HepG2 (cell line): ENCODE measurements at regions not wholly inside any gene's neighbourhood (a gene's known extent, or its start where the extent isn't known, plus 50 kb on each side); places are given as distances from the start of the nearest gene placed in this dataset.

Experiments
- ATAC-seq: fragments of 200-7000 bp; cut with Tn5 transposase; 3 replicates; pipeline ENCODE4 v1.9.1; 2020; ENCODE audit warnings: mild to moderate bottlenecking, moderate library complexity
- BruUV-seq: library from RNA; stranded (reverse); fragments of 400-500 nt; replicated peaks from 2 replicates; lab custom pipeline; 2021; lab: Mats Ljungman, UMichigan
- CTCF ChIA-PET: fragments of 300-600 bp; formaldehyde crosslinking; extraction: SDS; loops from one replicate; lab custom pipeline; 2021; ENCODE audit warnings: low total read pairs, inconsistent platforms, low intra/inter-chr PET ratio; lab: Yijun Ruan, JAX
- POLR2A ChIA-PET: fragments of 350-600 bp; sonication (Branson Sonifier 250); formaldehyde crosslinking; loops from one replicate; lab custom pipeline; 2020; ENCODE audit warnings: antibody characterized with exemption, inconsistent platforms; lab: Yijun Ruan, JAX
- DNase-seq: peaks from one replicate; pipeline ENCODE4 v3.0.0-alpha.2; 2015; ENCODE audit warnings: low spot score
- FAIRE-seq: peaks from 3 replicates; lab custom pipeline; 2011; peaks lifted over from hg19 to GRCh38; lab: Jason Lieb, UNC
- H2AFZ ChIP-seq: one replicate; pipeline ENCODE4 v1.6.1; 2011; ENCODE audit warnings: low read length, inconsistent platforms
- H3K27ac ChIP-seq: fragments of 300-600 bp; 3 replicates; pipeline ENCODE4 v1.8.0; 2011; ENCODE audit warnings: mixed run types, mild to moderate bottlenecking, mixed read lengths, low read length, inconsistent platforms; ENCODE audit not compliant: insufficient read depth; ENCODE audit errors: extremely low read length
- H3K27me3 ChIP-seq, 2 experiments: fragments of 200-600 bp in 1 of 2; 2 replicates in 1 of 2; 3 replicates in 1 of 2; pipeline versions ENCODE4 v1.6.0 to v1.8.0; 2011; ENCODE audit warnings: low read length in 2 of 2, mild to moderate bottlenecking in 2 of 2, moderate library complexity in 2 of 2, inconsistent platforms in 1 of 2; ENCODE audit not compliant: insufficient read depth in 2 of 2, control insufficient read depth in 1 of 2
- H3K36me3 ChIP-seq, 2 experiments: fragments of 200-600 bp in 1 of 2; replicated peaks in 1 of 2; 2 replicates in 1 of 2; 3 replicates in 1 of 2; pipeline versions ENCODE4 v1.5.1 to v1.8.0; 2011; ENCODE audit warnings: low read length in 2 of 2, inconsistent platforms in 1 of 2; ENCODE audit not compliant: insufficient read depth in 2 of 2, control insufficient read depth in 1 of 2
- H3K4me1 ChIP-seq: 2 replicates; pipeline ENCODE4 v1.5.1; 2012; ENCODE audit warnings: low read length, inconsistent platforms; ENCODE audit not compliant: insufficient read depth
- H3K4me2 ChIP-seq: 2 replicates; pipeline ENCODE4 v1.6.0; 2011; ENCODE audit warnings: low read depth, low read length, inconsistent platforms
- H3K4me3 ChIP-seq, 3 experiments: fragments of 200-600 bp in 1 of 3; sonication (generic), shearing (Covaris generic) in 1 of 3; replicated peaks in 1 of 3; 2 replicates each; pipeline ENCODE4 v1.5.1; 2011 to 2016; ENCODE audit warnings: low read length in 3 of 3, inconsistent platforms in 2 of 3, low read depth in 2 of 3, mild to moderate bottlenecking in 2 of 3, control low read depth in 1 of 3, mixed read lengths in 1 of 3; ENCODE audit not compliant: insufficient read depth in 1 of 3
- H3K79me2 ChIP-seq: one replicate; pipeline ENCODE4 v1.6.1; 2011; ENCODE audit warnings: low read length, inconsistent platforms; ENCODE audit not compliant: insufficient read depth
- H3K9ac ChIP-seq: 2 replicates; pipeline ENCODE4 v1.6.0; 2011; ENCODE audit warnings: mild to moderate bottlenecking, low read depth, low read length, inconsistent platforms; ENCODE audit not compliant: insufficient read depth
- H3K9me3 ChIP-seq: 2 replicates; pipeline ENCODE4 v1.5.1; 2012; ENCODE audit warnings: mild to moderate bottlenecking, low read length
- H4K20me1 ChIP-seq: 2 replicates; pipeline ENCODE4 v1.6.0; 2011; ENCODE audit warnings: inconsistent platforms, mild to moderate bottlenecking, low read length, moderate library complexity; ENCODE audit not compliant: insufficient read depth
- BRD4 ChIP-seq: sonication (generic); formaldehyde crosslinking; IDR thresholded peaks from 2 replicates; pipeline ENCODE4 v1.4.0; 2020; ENCODE audit warnings: missing genetic modification reagents
- EP300 ChIP-seq, 3 experiments: sonication (generic) in 1 of 3; formaldehyde crosslinking in 1 of 3; IDR thresholded peaks; 2 replicates each; pipeline versions ENCODE4 v1.5.1 to v1.6.1; 2011 to 2020; ENCODE audit warnings: low read depth in 2 of 3, low read length in 2 of 3, borderline replicate concordance in 1 of 3, improper control_type of control experiment in 1 of 3, mild to moderate bottlenecking in 1 of 3, missing genetic modification reagents in 1 of 3, moderate library complexity in 1 of 3
- ERF ChIP-seq: IDR thresholded peaks from 2 replicates; pipeline ENCODE4 v1.6.1; 2018; ENCODE audit warnings: missing biosample characterization, missing genetic modification reagents
- MIER2 ChIP-seq: IDR thresholded peaks from 2 replicates; pipeline ENCODE4 v1.6.1; 2016; ENCODE audit warnings: missing biosample characterization, missing genetic modification reagents
- MIXL1 ChIP-seq: IDR thresholded peaks from 2 replicates; pipeline ENCODE4 v1.6.1; 2016
- NCOR1 ChIP-seq: fragments of 200-600 bp; sonication (generic); IDR thresholded peaks from 2 replicates; pipeline ENCODE4 v1.7.0; 2017; ENCODE audit warnings: antibody characterized with exemption, low read length, borderline replicate concordance
- TBX2 ChIP-seq: sonication (generic); formaldehyde crosslinking; IDR thresholded peaks from 2 replicates; pipeline ENCODE4 v1.5.0; 2020; ENCODE audit warnings: missing genetic modification reagents, mild to moderate bottlenecking, borderline replicate concordance
- ZBTB42 ChIP-seq: sonication (generic); formaldehyde crosslinking; IDR thresholded peaks from 2 replicates; pipeline ENCODE4 v1.5.0; 2020; ENCODE audit warnings: mild to moderate bottlenecking, missing genetic modification reagents
- ZFAT ChIP-seq: sonication (generic); formaldehyde crosslinking; conservative IDR thresholded peaks from 2 replicates; pipeline ENCODE4 v1.8.1; 2023; ENCODE audit warnings: missing genetic modification reagents, inconsistent platforms
- ZFYVE20 ChIP-seq: sonication (generic); formaldehyde crosslinking; IDR thresholded peaks from 2 replicates; pipeline ENCODE4 v1.8.0; 2023; ENCODE audit warnings: low read depth, mild to moderate bottlenecking, moderate library complexity, missing genetic modification reagents, borderline replicate concordance
- ZIK1 ChIP-seq: sonication (generic); formaldehyde crosslinking; IDR thresholded peaks from 2 replicates; pipeline ENCODE4 v1.5.0; 2020; ENCODE audit warnings: mild to moderate bottlenecking, low read depth, missing genetic modification reagents, borderline replicate concordance
- ZMAT3 ChIP-seq: sonication (generic); formaldehyde crosslinking; conservative IDR thresholded peaks from 2 replicates; pipeline ENCODE4 v1.7.0; 2021; ENCODE audit warnings: missing genetic modification reagents
- ZNF124 ChIP-seq: sonication (generic); formaldehyde crosslinking; IDR thresholded peaks from 2 replicates; pipeline ENCODE4 v1.4.0; 2020; ENCODE audit warnings: missing genetic modification reagents
- ZNF337 ChIP-seq: sonication (generic); formaldehyde crosslinking; IDR thresholded peaks from 2 replicates; pipeline ENCODE4 v1.5.1; 2020; ENCODE audit warnings: missing genetic modification reagents, low read depth, mild to moderate bottlenecking, borderline replicate concordance
- ZNF569 ChIP-seq: sonication (generic); formaldehyde crosslinking; IDR thresholded peaks from 2 replicates; pipeline ENCODE4 v1.5.0; 2020; ENCODE audit warnings: mild to moderate bottlenecking, missing genetic modification reagents, moderate library complexity, borderline replicate concordance
- ZSCAN29 ChIP-seq: sonication (generic); formaldehyde crosslinking; conservative IDR thresholded peaks from 2 replicates; pipeline ENCODE4 v1.4.0; 2020; ENCODE audit warnings: mild to moderate bottlenecking, missing genetic modification reagents
- WGBS: methylation state at CpG from one replicate; pipeline ENCODE4 v1.1.6; 2017; ENCODE audit warnings: low lambda C conversion rate; 5-methylcytosine and 5-hydroxymethylcytosine counted together
- in situ Hi-C: cut with HindIII; loops from 2 replicates; pipeline ENCODE4 v1.10.0; 2017; ENCODE audit warnings: low pct_unique_long_range_greater_than_20kb; ENCODE audit not compliant: extremely low pct_ligation_motif_present
- intact Hi-C: fragments of 100-400 bp; cut with micrococcal nuclease; formaldehyde crosslinking; loops from one replicate; pipeline ENCODE4 v1.10.0; 2022; ENCODE audit not compliant: unreplicated experiment
- TF ChIP-seq, protein P1 (sequence below): sonication (generic); formaldehyde crosslinking; IDR thresholded peaks from 2 replicates; pipeline ENCODE4 v1.8.0; 2022; ENCODE audit warnings: mild to moderate bottlenecking, missing genetic modification reagents, moderate library complexity
- TF ChIP-seq, protein P2 (sequence below): sonication (generic); formaldehyde crosslinking; conservative IDR thresholded peaks from 2 replicates; pipeline ENCODE4 v1.4.0; 2020; ENCODE audit warnings: mild to moderate bottlenecking, missing genetic modification reagents, moderate library complexity
- TF ChIP-seq, protein P3 (sequence below): sonication (generic); formaldehyde crosslinking; IDR thresholded peaks from 2 replicates; pipeline ENCODE4 v1.8.0; 2023; ENCODE audit warnings: mild to moderate bottlenecking, missing genetic modification reagents

DNA sequence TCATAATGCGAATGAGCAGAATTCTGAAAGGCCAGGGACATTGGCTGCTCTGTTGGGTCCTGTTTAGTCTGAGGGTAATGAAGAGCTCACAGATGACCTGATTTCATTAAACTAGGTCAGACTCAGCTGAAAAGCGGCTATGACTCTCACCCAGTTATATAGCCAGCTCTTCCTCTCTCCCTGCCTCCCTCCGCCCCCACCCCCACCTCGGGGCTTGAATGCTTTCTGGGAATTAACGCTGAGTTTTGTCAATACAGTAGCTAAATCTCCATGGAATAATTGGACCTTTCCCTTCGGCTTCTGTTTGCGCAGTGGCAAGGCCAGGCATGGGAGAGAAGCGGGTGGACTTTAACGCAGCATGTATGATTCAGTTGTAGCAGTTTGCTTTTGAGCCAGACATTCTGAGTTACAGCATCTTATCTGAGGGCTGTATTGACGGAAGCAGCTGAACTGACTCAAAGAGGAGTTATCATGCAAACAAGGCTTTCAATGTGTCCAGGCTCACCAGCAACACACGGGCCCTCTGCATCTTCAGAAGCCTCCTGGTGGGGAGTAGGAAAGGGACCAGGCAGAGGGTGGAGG is 110.6 kb downstream of the MYCN start:
- CTCF ChIA-PET: no interaction called here
- in situ Hi-C loops: no loop called here
- WGBS: 3% methylated on average over 11 of the region's 11 CpGs
- Histone ChIP-seq H3K4me2 (peak overlapping the region; percentile 48), H3K4me3 (no peak overlapping the region), H3K4me1 (peaks cover 31% of the 10 kb centered on the region), H2AFZ (no peak overlapping the region), H3K79me2 (no peaks in the 10 kb centered on the region), H3K9me3 (no peaks in the 10 kb centered on the region), H3K27ac (no peak overlapping the region), H3K9ac (no peak overlapping the region), H3K36me3 (no peaks in the 10 kb centered on the region), H3K27me3 (peaks cover 2 to 21% of the 10 kb centered on the region in 2 experiments; a peak in 3 of 5 replicates), H4K20me1 (no peaks in the 10 kb centered on the region)
- peak; percentile 97 for ATAC-seq
- FAIRE-seq: peak; percentile 78
- intact Hi-C loops: loop anchor here (2.0 kb wide), 1 partner anchor 18 kb away; no protein-coding TSS in a partner anchor
- peak; percentile 80 for DNase-seq
- POLR2A ChIA-PET: interaction anchor here (1.6 kb wide), 1 partner anchor 18 kb away, joined by 20 read pairs; no protein-coding TSS in a partner anchor
- BruUV-seq: no TSS peak
- TF ChIP-seq ZFYVE20: no peak
- peak; percentile 41; the same call in 1 of the 2 replicates for TF ChIP-seq NCOR1
- no peak for TF ChIP-seq ERF
- TF ChIP-seq TBX2 (CRISPR knock-in tag): peak; percentile 34; the same call in 1 of the 2 replicates
- TF ChIP-seq, protein P1, sequence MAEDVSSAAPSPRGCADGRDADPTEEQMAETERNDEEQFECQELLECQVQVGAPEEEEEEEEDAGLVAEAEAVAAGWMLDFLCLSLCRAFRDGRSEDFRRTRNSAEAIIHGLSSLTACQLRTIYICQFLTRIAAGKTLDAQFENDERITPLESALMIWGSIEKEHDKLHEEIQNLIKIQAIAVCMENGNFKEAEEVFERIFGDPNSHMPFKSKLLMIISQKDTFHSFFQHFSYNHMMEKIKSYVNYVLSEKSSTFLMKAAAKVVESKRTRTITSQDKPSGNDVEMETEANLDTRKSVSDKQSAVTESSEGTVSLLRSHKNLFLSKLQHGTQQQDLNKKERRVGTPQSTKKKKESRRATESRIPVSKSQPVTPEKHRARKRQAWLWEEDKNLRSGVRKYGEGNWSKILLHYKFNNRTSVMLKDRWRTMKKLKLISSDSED (CRISPR knock-in tag): no peak
- TF ChIP-seq ZNF124: no peak
- TF ChIP-seq MIER2 (CRISPR knock-in tag): no peak
- TF ChIP-seq ZNF569: no peak
- TF ChIP-seq EP300 (IDR thresholded peaks at IDR 0.05; ENCODE audit: low read depth in 2 of 2, low read length in 2 of 2): 0 out of 4 replicates have a peak, but pooled peaks of 1 of the 2 experiments have one; percentile 17
- TF ChIP-seq EP300 (CRISPR knock-in tag; IDR thresholded peaks at IDR 0.05; ENCODE audit: borderline replicate concordance): no peak
- no peak for TF ChIP-seq MIXL1 (CRISPR knock-in tag)
- no peak for TF ChIP-seq ZIK1 (CRISPR knock-in tag)
- no peak for TF ChIP-seq ZFAT
- no peak for TF ChIP-seq BRD4 (CRISPR knock-in tag)
- TF ChIP-seq ZMAT3: no peak
- TF ChIP-seq, protein P2, sequence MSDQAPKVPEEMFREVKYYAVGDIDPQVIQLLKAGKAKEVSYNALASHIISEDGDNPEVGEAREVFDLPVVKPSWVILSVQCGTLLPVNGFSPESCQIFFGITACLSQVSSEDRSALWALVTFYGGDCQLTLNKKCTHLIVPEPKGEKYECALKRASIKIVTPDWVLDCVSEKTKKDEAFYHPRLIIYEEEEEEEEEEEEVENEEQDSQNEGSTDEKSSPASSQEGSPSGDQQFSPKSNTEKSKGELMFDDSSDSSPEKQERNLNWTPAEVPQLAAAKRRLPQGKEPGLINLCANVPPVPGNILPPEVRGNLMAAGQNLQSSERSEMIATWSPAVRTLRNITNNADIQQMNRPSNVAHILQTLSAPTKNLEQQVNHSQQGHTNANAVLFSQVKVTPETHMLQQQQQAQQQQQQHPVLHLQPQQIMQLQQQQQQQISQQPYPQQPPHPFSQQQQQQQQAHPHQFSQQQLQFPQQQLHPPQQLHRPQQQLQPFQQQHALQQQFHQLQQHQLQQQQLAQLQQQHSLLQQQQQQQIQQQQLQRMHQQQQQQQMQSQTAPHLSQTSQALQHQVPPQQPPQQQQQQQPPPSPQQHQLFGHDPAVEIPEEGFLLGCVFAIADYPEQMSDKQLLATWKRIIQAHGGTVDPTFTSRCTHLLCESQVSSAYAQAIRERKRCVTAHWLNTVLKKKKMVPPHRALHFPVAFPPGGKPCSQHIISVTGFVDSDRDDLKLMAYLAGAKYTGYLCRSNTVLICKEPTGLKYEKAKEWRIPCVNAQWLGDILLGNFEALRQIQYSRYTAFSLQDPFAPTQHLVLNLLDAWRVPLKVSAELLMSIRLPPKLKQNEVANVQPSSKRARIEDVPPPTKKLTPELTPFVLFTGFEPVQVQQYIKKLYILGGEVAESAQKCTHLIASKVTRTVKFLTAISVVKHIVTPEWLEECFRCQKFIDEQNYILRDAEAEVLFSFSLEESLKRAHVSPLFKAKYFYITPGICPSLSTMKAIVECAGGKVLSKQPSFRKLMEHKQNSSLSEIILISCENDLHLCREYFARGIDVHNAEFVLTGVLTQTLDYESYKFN (CRISPR knock-in tag): peak; percentile 41; the same call in 1 of the 2 replicates
- TF ChIP-seq ZNF337 (CRISPR knock-in tag): no peak
- TF ChIP-seq ZSCAN29: no peak
- TF ChIP-seq ZBTB42 (CRISPR knock-in tag): no peak
- TF ChIP-seq, protein P3, sequence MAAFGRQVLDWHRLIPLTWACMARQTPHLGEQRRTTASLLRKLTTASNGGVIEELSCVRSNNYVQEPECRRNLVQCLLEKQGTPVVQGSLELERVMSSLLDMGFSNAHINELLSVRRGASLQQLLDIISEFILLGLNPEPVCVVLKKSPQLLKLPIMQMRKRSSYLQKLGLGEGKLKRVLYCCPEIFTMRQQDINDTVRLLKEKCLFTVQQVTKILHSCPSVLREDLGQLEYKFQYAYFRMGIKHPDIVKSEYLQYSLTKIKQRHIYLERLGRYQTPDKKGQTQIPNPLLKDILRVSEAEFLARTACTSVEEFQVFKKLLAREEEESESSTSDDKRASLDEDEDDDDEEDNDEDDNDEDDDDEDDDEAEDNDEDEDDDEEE: no peak; the same call in 1 of the 2 replicates
